ENCODE measurements at regions not wholly inside any gene's neighbourhood (a gene's known extent, or its start where the extent isn't known, plus 50 kb on each side); places are given as distances from the start of the nearest gene placed in this dataset.

GRCh38 chr5:69030358-69031062 is 63.3 kb upstream of the SLC30A5 start:
- no peak for DNase-seq (ENCODE audit: low spot score)

GRCh38 chr5:69032009-69032408 is 61.8 kb upstream of the SLC30A5 start:
- peak; percentile 21 for DNase-seq (ENCODE audit: low spot score)

GRCh38 chr5:69033690-69034089 is 60.1 kb upstream of the SLC30A5 start:
- DNase-seq (ENCODE audit: low spot score) = no peak

- no peak for DNase-seq (ENCODE audit: low spot score)
These were observed 58.9 kb upstream of the SLC30A5 start for GRCh38 chr5:69034898-69035297.

- no peak for DNase-seq (ENCODE audit: low spot score)
These were observed 58.1 kb upstream of the SLC30A5 start for GRCh38 chr5:69035665-69036064.

- DNase-seq (ENCODE audit: low spot score) = no peak
These were observed 55.3 kb upstream of the SLC30A5 start for GRCh38 chr5:69038539-69038938.

GRCh38 chr5:69039829-69040228 is 54.0 kb upstream of the SLC30A5 start:
- DNase-seq (ENCODE audit: low spot score) = no peak

GRCh38 chr5:69042500-69042899 is 51.3 kb upstream of the SLC30A5 start:
- DNase-seq (ENCODE audit: low spot score) = no peak

GRCh38 chr5:69042915-69043654 is 50.7 kb upstream of the SLC30A5 start:
- DNase-seq (ENCODE audit: low spot score) = peak; percentile 79

- no peak for DNase-seq (ENCODE audit: low spot score)
These were observed 50.2 kb upstream of the SLC30A5 start for GRCh38 chr5:69043655-69043996.
